ENCODE measurements at regions not wholly inside any gene's neighbourhood (a gene's known extent, or its start where the extent isn't known, plus 50 kb on each side); places are given as distances from the start of the nearest gene placed in this dataset.

DNA sequence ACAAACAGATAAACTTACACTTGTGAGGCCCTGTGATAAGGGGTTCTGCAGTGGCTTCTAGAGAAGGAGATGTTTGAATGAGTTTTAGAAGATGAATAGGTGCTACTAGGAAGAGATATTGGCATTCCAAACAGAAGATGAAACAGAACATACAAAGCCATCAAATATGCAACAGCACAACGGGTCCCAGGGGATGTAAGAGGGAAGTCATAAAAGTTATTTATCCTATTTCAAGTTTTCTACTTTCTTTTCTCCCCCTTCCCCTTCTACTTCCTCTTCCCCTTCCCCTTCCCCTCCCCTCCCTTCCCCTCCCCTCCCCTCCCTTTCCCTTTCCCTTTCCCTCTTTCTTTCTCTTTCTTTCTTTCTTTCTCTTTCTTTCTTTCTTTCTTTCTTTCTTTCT lies 94.9 kb upstream of the CADM1 start:
- TF ChIP-seq, protein P1, sequence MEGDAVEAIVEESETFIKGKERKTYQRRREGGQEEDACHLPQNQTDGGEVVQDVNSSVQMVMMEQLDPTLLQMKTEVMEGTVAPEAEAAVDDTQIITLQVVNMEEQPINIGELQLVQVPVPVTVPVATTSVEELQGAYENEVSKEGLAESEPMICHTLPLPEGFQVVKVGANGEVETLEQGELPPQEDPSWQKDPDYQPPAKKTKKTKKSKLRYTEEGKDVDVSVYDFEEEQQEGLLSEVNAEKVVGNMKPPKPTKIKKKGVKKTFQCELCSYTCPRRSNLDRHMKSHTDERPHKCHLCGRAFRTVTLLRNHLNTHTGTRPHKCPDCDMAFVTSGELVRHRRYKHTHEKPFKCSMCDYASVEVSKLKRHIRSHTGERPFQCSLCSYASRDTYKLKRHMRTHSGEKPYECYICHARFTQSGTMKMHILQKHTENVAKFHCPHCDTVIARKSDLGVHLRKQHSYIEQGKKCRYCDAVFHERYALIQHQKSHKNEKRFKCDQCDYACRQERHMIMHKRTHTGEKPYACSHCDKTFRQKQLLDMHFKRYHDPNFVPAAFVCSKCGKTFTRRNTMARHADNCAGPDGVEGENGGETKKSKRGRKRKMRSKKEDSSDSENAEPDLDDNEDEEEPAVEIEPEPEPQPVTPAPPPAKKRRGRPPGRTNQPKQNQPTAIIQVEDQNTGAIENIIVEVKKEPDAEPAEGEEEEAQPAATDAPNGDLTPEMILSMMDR (IDR thresholded peaks at IDR 0.05) = no peak
- no peak for TF ChIP-seq HDAC2 (IDR thresholded peaks at IDR 0.05)
- TF ChIP-seq CEBPB (IDR thresholded peaks at IDR 0.05) = no peak
- TF ChIP-seq, protein P2, sequence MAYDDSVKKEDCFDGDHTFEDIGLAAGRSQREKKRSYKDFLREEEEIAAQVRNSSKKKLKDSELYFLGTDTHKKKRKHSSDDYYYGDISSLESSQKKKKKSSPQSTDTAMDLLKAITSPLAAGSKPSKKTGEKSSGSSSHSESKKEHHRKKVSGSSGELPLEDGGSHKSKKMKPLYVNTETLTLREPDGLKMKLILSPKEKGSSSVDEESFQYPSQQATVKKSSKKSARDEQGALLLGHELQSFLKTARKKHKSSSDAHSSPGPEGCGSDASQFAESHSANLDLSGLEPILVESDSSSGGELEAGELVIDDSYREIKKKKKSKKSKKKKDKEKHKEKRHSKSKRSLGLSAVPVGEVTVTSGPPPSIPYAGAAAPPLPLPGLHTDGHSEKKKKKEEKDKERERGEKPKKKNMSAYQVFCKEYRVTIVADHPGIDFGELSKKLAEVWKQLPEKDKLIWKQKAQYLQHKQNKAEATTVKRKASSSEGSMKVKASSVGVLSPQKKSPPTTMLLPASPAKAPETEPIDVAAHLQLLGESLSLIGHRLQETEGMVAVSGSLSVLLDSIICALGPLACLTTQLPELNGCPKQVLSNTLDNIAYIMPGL (CRISPR knock-in tag; IDR thresholded peaks at IDR 0.05; ENCODE audit: borderline replicate concordance) = no peak
- TF ChIP-seq KDM1A (IDR thresholded peaks at IDR 0.05; ENCODE audit: low read depth) = no peak
- TF ChIP-seq RAD21 (conservative IDR thresholded peaks at IDR 0.05 in 1 of 2, IDR thresholded peaks at IDR 0.05 in 1 of 2) = no peak
- TF ChIP-seq CBX2 (IDR thresholded peaks at IDR 0.05; ENCODE audit: borderline replicate concordance, low read depth) = no peak
- TF ChIP-seq POLR2A (IDR thresholded peaks at IDR 0.05; ENCODE audit: low read length) = no peak
